ENCODE measurements at regions not wholly inside any gene's neighbourhood (a gene's known extent, or its start where the extent isn't known, plus 50 kb on each side); places are given as distances from the start of the nearest gene placed in this dataset.
"Not testable (repeated sequence)": the region's sequence is repeated elsewhere in the genome, so short reads cannot be mapped to it uniquely, and the experiment has no call there.

GRCh38 chr14:106185837-106186233 is 659.5 kb downstream of the TMEM121 start:
- no peak for DNase-seq
- Histone ChIP-seq H3K9me3 (no peaks in the 10 kb centered on the region), H3K27ac (no peak overlapping the region), H3K36me3 (no peaks in the 10 kb centered on the region), H3K27me3 (peaks cover 0 to 7% (median 0%) of the 10 kb centered on the region in 4 donors), H3K4me3 (no peak overlapping the region), H3K4me1 (no peaks in the 10 kb centered on the region)
- WGBS, 2 donors: 48% methylated on average over 4 of the region's 4 CpGs
- TF ChIP-seq POLR2A (IDR thresholded peaks at IDR 0.05) (no peak), CTCF (IDR thresholded peaks at IDR 0.05) (peak in 1 of 6 experiments; percentile 28)
- intact Hi-C loops (cut with DNase I): no loop called here

DNA sequence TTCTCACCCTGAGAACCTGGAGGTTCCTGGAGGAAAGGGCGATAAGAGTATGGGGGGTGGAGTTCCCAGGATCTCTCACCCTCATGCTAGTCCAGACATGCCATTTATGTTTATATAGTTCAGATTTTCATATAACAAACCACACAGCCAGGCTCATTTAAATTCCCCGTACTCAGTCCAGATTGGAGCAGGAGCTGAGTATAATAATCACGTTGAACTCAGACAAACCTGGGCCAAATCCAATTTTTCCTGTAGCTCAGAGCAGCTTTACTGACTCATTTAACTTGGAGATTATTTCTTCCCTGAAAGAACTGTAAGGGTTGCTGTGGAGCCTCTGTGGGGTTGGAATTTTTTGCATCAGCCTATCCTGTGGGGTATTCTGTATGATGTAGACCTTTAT is 660.8 kb downstream of the TMEM121 start:
- WGBS, 2 donors: 39 to 52% methylated on average over 3 of the region's 3 CpGs
- TF ChIP-seq POLR2A (IDR thresholded peaks at IDR 0.05) (no peak), CTCF (IDR thresholded peaks at IDR 0.05) (no peak)
- H3K27me3 ChIP-seq: peaks cover 0 to 7% (median 0%) of the 10 kb centered on the region in 4 donors
- H3K4me1 ChIP-seq: no peaks in the 10 kb centered on the region
- no peaks in the 10 kb centered on the region for H3K36me3 ChIP-seq
- intact Hi-C loops (cut with DNase I): no loop called here
- no peak overlapping the region for H3K4me3 ChIP-seq
- H3K27ac ChIP-seq: no peak overlapping the region
- H3K9me3 ChIP-seq: no peaks in the 10 kb centered on the region
- DNase-seq: no peak

GRCh38 chr14:106192701-106193100 is 666.3 kb downstream of the TMEM121 start:
- H3K36me3 ChIP-seq; H3K4me1 ChIP-seq; H3K27ac ChIP-seq; H3K9me3 ChIP-seq; intact Hi-C loops (cut with DNase I); DNase-seq; H3K4me3 ChIP-seq: not testable (repeated sequence)
- H3K27me3 ChIP-seq: peaks cover 0 to 11% (median 0%) of the 10 kb centered on the region in 4 donors

GRCh38 chr14:106196459-106196858 is 670.1 kb downstream of the TMEM121 start:
- H3K27me3 ChIP-seq: peaks cover 0 to 29% (median 0%) of the 10 kb centered on the region in 4 donors
- H3K36me3 ChIP-seq; H3K4me1 ChIP-seq; H3K9me3 ChIP-seq; H3K27ac ChIP-seq; H3K4me3 ChIP-seq; DNase-seq; intact Hi-C loops (cut with DNase I): not testable (repeated sequence)
- WGBS, 2 donors: 33 to 44% methylated on average over 3 to 7 of the region's 7 CpGs

DNA sequence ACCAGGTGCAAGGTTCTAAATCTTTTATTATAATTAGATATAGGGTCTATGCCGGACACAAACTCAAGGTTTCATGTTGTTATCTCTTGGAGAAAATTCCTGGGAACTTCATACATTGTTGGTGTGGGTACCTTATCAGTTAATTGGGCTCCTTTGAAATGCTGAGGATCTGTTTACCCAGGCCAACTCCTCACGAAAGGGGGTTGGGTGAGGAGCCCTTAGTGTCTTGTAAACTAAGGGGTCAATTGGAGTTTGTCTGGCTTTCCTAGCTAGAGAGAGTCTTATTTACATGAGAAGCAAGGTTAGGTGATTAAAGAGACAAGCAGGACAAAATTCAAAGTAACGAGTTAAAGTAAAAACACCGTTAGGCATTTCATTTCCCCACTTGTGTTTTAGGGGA is 670.9 kb downstream of the TMEM121 start:
- H3K27ac ChIP-seq; H3K4me1 ChIP-seq; H3K36me3 ChIP-seq; H3K4me3 ChIP-seq; intact Hi-C loops (cut with DNase I); DNase-seq; H3K9me3 ChIP-seq: not testable (repeated sequence)
- WGBS, 2 donors: 55 to 68% methylated on average over 4 of the region's 4 CpGs
- peaks cover 0 to 29% (median 0%) of the 10 kb centered on the region in 4 donors for H3K27me3 ChIP-seq

GRCh38 chr14:106199097-106199496 is 672.7 kb downstream of the TMEM121 start:
- Histone ChIP-seq H3K9me3 (no peaks in the 10 kb centered on the region), H3K36me3 (no peaks in the 10 kb centered on the region), H3K27me3 (peaks cover 0 to 29% (median 0%) of the 10 kb centered on the region in 4 donors), H3K4me3 (no peak overlapping the region), H3K27ac (no peak overlapping the region), H3K4me1 (no peaks in the 10 kb centered on the region)
- DNase-seq: no peak
- intact Hi-C loops (cut with DNase I): no loop called here
- TF ChIP-seq POLR2A (IDR thresholded peaks at IDR 0.05): no peak
- no peak for TF ChIP-seq CTCF (IDR thresholded peaks at IDR 0.05)
- WGBS, 2 donors: 76 to 86% methylated on average over 6 to 8 of the region's 12 CpGs

DNA sequence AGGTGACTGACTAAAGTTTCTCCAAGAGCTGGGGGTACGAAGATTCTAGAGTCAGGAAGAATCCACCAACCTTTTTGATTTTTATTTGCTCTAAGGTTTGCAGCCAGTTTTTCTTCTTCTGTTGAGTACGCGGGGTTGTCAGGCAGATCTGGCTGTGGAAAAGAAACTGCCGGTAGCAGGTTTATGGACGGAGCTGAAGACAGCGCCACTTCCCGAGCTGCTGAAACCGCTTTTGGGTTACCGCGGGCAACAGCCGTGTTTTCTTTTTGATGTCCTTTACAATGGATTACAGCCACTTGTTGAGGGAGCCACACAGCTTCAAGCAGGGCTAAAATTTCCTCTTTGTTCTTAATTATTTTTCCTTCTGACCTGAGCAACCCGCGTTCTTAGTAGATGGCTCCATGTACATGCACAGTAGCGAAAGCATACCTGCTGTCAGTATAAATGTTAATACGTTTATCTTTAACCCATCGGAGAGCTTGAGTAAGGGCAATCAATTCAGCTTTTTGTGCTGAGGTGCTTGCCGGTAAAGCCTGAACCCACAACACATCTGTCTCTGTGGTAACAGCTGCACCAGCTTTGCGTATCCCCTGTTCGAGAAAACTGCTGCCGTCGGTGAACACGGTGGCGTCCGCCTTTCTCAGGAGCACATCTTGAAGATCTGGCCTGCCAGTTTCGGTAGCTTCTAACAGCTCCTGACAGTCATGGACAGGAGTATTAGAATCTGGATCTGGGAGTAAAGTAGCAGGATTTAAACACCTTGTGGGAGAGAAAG is 674.3 kb downstream of the TMEM121 start:
- H3K9me3 ChIP-seq: no peaks in the 10 kb centered on the region
- H3K27ac ChIP-seq: no peak overlapping the region
- intact Hi-C loops (cut with DNase I): no loop called here
- H3K36me3 ChIP-seq: no peaks in the 10 kb centered on the region
- WGBS, 2 donors: 89 to 92% methylated on average over 20 to 24 of the region's 25 CpGs
- peaks cover 0 to 35% (median 0%) of the 10 kb centered on the region in 4 donors for H3K27me3 ChIP-seq
- H3K4me1 ChIP-seq: no peaks in the 10 kb centered on the region
- no peak for TF ChIP-seq CTCF (IDR thresholded peaks at IDR 0.05)
- no peak for DNase-seq
- no peak overlapping the region for H3K4me3 ChIP-seq
